Muscle of leg (tissue), 3 donors: ENCODE measurements at regions not wholly inside any gene's neighbourhood (a gene's known extent, or its start where the extent isn't known, plus 50 kb on each side); places are given as distances from the start of the nearest gene placed in this dataset.

Experiments used
- DNase-seq: peaks from one replicate; pipeline ENCODE4 v3.0.0; 2013
- H3K27ac ChIP-seq: one replicate; pipeline ENCODE4 v1.5.1; 2013; ENCODE audit warnings: mild to moderate bottlenecking, low read length, control low read depth
- H3K27me3 ChIP-seq: one replicate; pipeline ENCODE4 v1.6.1; 2013; ENCODE audit warnings: low read length; ENCODE audit not compliant: control insufficient read depth, insufficient read depth
- H3K36me3 ChIP-seq: one replicate; pipeline ENCODE4 v1.6.1; 2013; ENCODE audit warnings: low read length; ENCODE audit not compliant: control insufficient read depth, insufficient read depth
- H3K4me1 ChIP-seq: one replicate; pipeline ENCODE4 v1.6.1; 2013; ENCODE audit warnings: low read length; ENCODE audit not compliant: control insufficient read depth, insufficient read depth
- H3K4me3 ChIP-seq: one replicate; pipeline ENCODE4 v1.5.1; 2013; ENCODE audit warnings: low read length, control low read depth
- H3K9me3 ChIP-seq: replicated peaks from 2 replicates; pipeline ENCODE4 v1.6.1; 2013; ENCODE audit warnings: low read depth, low read length; ENCODE audit not compliant: control insufficient read depth
- WGBS: methylation state at CpG from one replicate; pipeline ENCODE4 v1.1.5; 2013; ENCODE audit warnings: missing lambda C conversion rate; ENCODE audit not compliant: insufficient coverage; 5-methylcytosine and 5-hydroxymethylcytosine counted together

GRCh38 chr2:139314059-139314458, 533.9 kb upstream of the NXPH2 start:
- no peak for DNase-seq
- no peaks in the 10 kb centered on the region for H3K4me1 ChIP-seq
- no CpG with 5 or more reads among the region's 1 CpG for WGBS
- H3K27me3 ChIP-seq: no peaks in the 10 kb centered on the region
- H3K4me3 ChIP-seq: no peak overlapping the region
- H3K36me3 ChIP-seq: no peaks in the 10 kb centered on the region
- H3K9me3 ChIP-seq: no peaks in the 10 kb centered on the region
- H3K27ac ChIP-seq: no peak overlapping the region

GRCh38 chr2:139296672-139297209, 516.6 kb upstream of the NXPH2 start:
- no peak for DNase-seq
- no CpG with 5 or more reads among the region's 3 CpGs for WGBS
- H3K27ac ChIP-seq: no peak overlapping the region
- H3K9me3 ChIP-seq: no peaks in the 10 kb centered on the region
- H3K4me1 ChIP-seq: no peaks in the 10 kb centered on the region
- H3K27me3 ChIP-seq: no peaks in the 10 kb centered on the region
- H3K4me3 ChIP-seq: no peak overlapping the region
- no peaks in the 10 kb centered on the region for H3K36me3 ChIP-seq

DNA sequence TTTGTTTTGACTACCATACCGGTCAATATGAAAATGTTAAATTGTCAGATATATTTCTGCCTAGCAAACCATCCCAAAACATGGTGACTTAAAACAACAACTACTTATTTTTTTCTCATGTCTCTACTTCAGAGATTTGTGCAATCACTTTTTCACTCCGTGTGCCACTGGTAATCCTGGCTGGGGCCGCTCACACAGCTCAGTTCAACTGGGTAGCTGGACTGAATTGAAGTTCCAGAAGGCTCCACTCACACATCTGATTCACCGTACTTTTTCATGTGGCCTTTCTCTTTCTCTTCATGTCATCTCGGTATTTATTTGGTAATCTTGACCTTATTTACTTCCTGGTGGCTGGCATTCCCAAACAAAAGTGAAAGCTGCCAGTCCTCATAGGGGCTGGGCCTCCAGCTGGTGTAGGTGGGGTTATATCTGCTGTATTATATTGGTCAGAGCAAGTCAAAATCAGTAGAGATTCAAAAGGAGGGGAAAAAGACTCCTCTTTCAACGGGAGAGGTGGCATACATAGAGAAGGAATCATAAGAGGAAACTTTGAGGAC, 513.9 kb upstream of the NXPH2 start:
- Histone ChIP-seq H3K27ac (no peak overlapping the region), H3K27me3 (no peaks in the 10 kb centered on the region), H3K4me1 (no peaks in the 10 kb centered on the region), H3K4me3 (no peak overlapping the region), H3K9me3 (no peaks in the 10 kb centered on the region), H3K36me3 (no peaks in the 10 kb centered on the region)
- no peak for DNase-seq
- 75% methylated on average over 3 of the region's 6 CpGs for WGBS

GRCh38 chr2:139281124-139281523, 500.9 kb upstream of the NXPH2 start:
- no peak for DNase-seq
- peaks cover 12% of the 10 kb centered on the region for H3K9me3 ChIP-seq
- WGBS: 53% methylated on average over 2 of the region's 2 CpGs

GRCh38 chr2:139271879-139272278, 491.7 kb upstream of the NXPH2 start:
- no peaks in the 10 kb centered on the region for H3K36me3 ChIP-seq
- H3K4me1 ChIP-seq: no peaks in the 10 kb centered on the region
- H3K27me3 ChIP-seq: no peaks in the 10 kb centered on the region
- H3K27ac ChIP-seq: no peak overlapping the region
- H3K4me3 ChIP-seq: no peak overlapping the region
- whole genome bisulfite sequencing: 40% methylated on average over 1 of the region's 1 CpG
- H3K9me3 ChIP-seq: no peaks in the 10 kb centered on the region
- DNase-seq: no peak

More at GRCh38 chr2:139281124-139281523, 500.9 kb upstream of the NXPH2 start:
- Histone ChIP-seq H3K27me3 (no peaks in the 10 kb centered on the region), H3K4me1 (no peaks in the 10 kb centered on the region), H3K4me3 (no peak overlapping the region), H3K36me3 (no peaks in the 10 kb centered on the region), H3K27ac (no peak overlapping the region)

DNA sequence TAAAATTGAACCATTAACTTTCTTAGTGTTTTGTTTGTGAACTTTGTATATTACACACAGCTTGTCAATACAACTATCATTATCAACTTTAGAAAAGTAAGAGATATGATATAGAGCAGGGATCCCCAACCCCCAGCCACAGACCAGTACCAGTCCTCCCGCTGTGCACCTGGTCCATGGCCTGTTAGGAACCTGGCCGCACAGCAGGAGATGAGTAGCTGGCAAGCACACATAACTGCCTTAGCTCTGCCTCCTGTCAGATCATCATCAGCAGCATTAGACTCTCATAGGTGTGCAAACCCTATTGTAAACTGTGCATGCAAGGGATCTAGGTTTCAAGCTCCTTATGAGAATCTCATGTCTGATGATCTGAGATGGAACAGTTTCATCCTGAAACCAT, 491.0 kb upstream of the NXPH2 start:
- 90% methylated on average over 2 of the region's 2 CpGs for WGBS
- Histone ChIP-seq H3K36me3 (no peaks in the 10 kb centered on the region), H3K27ac (no peak overlapping the region), H3K27me3 (no peaks in the 10 kb centered on the region), H3K4me1 (no peaks in the 10 kb centered on the region), H3K9me3 (no peaks in the 10 kb centered on the region), H3K4me3 (no peak overlapping the region)
- no peak for DNase-seq

DNA sequence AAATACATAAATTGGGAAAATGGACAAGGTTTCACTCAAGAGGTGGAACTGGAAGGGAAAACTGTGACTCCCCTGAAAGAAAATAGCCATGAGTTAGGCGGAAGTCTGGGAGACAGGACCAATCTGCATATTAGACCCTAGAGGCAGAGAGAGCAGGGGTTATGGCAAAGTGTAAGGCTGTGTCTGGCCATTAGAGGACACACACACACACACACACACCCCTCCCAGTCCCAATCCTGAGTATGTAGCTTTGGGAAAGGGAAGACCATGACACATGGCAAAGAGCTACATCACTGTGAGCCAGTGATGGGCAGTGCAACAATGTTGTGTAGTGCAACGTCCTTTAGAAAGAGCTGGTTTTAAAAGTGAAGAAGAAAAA, 479.9 kb upstream of the NXPH2 start:
- H3K4me3 ChIP-seq: no peak overlapping the region
- H3K27ac ChIP-seq: no peak overlapping the region
- no peak for DNase-seq
- no CpG with 5 or more reads among the region's 2 CpGs for WGBS
- H3K36me3 ChIP-seq: no peaks in the 10 kb centered on the region
- no peaks in the 10 kb centered on the region for H3K27me3 ChIP-seq
- no peaks in the 10 kb centered on the region for H3K4me1 ChIP-seq
- no peaks in the 10 kb centered on the region for H3K9me3 ChIP-seq

GRCh38 chr2:139259422-139260051, 479.3 kb upstream of the NXPH2 start:
- no peak for DNase-seq
- Histone ChIP-seq H3K4me3 (no peak overlapping the region), H3K4me1 (no peaks in the 10 kb centered on the region), H3K36me3 (no peaks in the 10 kb centered on the region), H3K27ac (no peak overlapping the region), H3K27me3 (no peaks in the 10 kb centered on the region), H3K9me3 (no peaks in the 10 kb centered on the region)
- 76% methylated on average over 4 of the region's 5 CpGs for WGBS

DNA sequence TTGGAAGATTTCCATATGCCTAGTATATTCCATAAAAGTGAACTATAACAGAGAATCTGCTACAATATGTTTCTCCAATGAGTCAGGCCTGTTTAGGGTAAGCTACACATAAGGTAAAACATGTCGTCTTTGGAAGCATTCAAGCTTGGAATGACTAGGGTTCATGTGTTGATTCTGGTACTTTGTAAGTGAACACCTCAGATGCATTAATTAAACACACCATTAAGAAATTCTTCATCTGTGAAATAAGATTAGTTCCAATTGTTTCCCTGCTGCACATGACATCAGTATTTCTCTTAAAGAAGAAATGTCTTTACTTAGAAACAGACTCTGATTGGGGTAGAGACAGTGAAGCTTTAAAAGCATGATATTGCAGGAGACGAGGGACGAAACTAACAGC, 461.1 kb upstream of the NXPH2 start:
- no peaks in the 10 kb centered on the region for H3K4me1 ChIP-seq
- no peaks in the 10 kb centered on the region for H3K27me3 ChIP-seq
- H3K9me3 ChIP-seq: no peaks in the 10 kb centered on the region
- no peak overlapping the region for H3K4me3 ChIP-seq
- no peak for DNase-seq
- no peak overlapping the region for H3K27ac ChIP-seq
- 80% methylated on average over 1 of the region's 3 CpGs for WGBS
- H3K36me3 ChIP-seq: no peaks in the 10 kb centered on the region

DNA sequence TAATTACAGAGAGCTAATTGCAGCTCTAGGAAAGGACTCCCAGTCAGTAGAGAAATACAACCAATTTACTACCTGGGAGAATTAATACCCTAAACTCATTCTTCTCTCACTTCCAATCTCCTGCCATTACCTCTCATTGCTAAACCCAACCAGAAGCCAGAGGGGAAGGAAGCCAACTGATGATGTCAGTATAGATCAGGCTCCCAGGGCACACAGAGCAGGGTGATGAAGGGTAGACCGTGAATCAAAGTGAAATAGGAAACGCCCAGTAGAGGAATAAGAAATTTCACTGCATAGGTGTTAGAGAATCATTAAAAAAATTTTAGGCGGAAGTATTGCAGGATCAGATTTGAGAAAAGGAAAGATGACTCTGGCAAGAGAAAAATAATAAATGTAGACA, 456.8 kb upstream of the NXPH2 start:
- Histone ChIP-seq H3K9me3 (no peaks in the 10 kb centered on the region), H3K27me3 (no peaks in the 10 kb centered on the region), H3K4me3 (no peak overlapping the region), H3K36me3 (no peaks in the 10 kb centered on the region), H3K4me1 (no peaks in the 10 kb centered on the region), H3K27ac (no peak overlapping the region)
- 65% methylated on average over 3 of the region's 3 CpGs for WGBS
- no peak for DNase-seq
